GM23248 (cell line): ENCODE measurements at regions not wholly inside any gene's neighbourhood (a gene's known extent, or its start where the extent isn't known, plus 50 kb on each side); places are given as distances from the start of the nearest gene placed in this dataset.

Source experiments
- EZH2 ChIP-seq: fragments of 200-600 bp; sonication (generic); IDR thresholded peaks from 2 replicates; pipeline ENCODE4 v1.6.1; 2018; ENCODE audit warnings: antibody characterized with exemption, mild to moderate bottlenecking; ENCODE audit not compliant: insufficient read depth, poor library complexity, severe bottlenecking
- EZH2phosphoT487 ChIP-seq: fragments of 200-600 bp; sonication (generic); IDR thresholded peaks from 2 replicates; pipeline ENCODE4 v1.6.1; 2018; ENCODE audit warnings: antibody characterized with exemption, moderate library complexity, mild to moderate bottlenecking, low read depth; ENCODE audit not compliant: insufficient read depth

- TF ChIP-seq EZH2phosphoT487 (no peak), EZH2 (no peak)
Measured at GRCh38 chr13:64480672-64481071, 2749.5 kb downstream of the PCDH9 start.
